ENCODE measurements at regions not wholly inside any gene's neighbourhood (a gene's known extent, or its start where the extent isn't known, plus 50 kb on each side); places are given as distances from the start of the nearest gene placed in this dataset.
"Not testable (repeated sequence)": the region's sequence is repeated elsewhere in the genome, so short reads cannot be mapped to it uniquely, and the experiment has no call there.

DNA sequence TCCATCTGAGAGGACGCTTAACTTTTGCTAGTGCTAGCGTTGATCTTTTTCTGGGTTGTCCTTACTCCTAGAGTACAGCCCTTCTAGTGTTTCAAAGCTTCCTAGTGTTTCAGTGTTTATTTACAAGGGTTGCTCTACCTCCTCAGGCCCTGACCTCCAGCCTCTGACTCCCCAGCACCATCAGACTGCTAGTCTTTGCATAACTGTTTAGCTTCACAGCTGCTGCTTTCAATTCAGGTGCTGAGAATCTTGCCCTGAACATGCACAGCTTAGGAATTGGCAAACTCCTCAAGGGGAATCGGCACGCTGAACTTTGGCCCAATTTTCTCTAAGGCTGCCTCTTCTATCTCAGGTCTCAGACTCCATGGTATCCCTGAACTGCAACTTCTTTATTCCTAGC lies 52.9 kb downstream of the OR52B4 start:
- DNase-seq: not testable (repeated sequence)

DNA sequence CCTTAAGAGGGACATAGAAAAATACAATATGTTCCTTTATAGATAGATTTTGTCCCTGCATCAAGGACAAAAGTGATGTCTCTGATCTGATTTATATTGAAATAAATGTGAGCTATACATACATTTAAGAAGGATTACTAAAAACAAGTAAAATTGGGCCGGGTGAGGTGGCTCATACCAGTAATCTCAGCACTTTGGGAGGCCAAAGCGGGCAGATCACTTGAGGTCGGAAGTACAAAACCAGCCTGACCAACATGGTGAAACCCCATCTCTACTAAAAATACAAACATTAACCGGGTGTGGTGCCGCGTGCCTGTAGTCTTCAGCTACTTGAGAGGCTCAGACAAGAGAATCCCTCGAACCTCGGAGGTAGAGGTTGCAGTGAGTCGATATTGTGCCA lies 91.0 kb downstream of the OR52B4 start:
- not testable (repeated sequence) for DNase-seq

DNA sequence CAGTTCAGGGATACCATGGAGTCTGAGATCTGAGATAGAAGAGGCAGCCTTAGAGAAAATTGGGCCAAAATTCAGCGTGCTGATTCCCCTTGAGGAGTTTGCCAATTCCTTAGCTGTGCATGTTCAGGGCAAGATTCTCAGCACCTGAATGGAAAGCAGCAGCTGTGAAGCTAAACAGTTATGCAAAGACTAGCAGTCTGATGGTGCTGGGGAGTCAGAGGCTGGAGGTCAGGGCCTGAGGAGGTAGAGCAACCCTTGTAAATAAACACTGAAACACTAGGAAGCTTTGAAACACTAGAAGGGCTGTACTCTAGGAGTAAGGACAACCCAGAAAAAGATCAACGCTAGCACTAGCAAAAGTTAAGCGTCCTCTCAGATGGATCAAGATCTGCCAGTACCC lies 117.1 kb downstream of the OR52B4 start:
- DNase-seq: not testable (repeated sequence)

GRCh38 chr11:4249475-4249874 lies 118.7 kb downstream of the OR52B4 start:
- not testable (repeated sequence) for DNase-seq

GRCh38 chr11:4237771-4238170 lies 130.4 kb downstream of the OR52B4 start:
- not testable (repeated sequence) for DNase-seq

- not testable (repeated sequence) for DNase-seq
Measured at GRCh38 chr11:4218857-4219256, 124.3 kb downstream of the RRM1 start.

GRCh38 chr11:4213746-4214145 lies 119.1 kb downstream of the RRM1 start:
- no peak for DNase-seq

DNA sequence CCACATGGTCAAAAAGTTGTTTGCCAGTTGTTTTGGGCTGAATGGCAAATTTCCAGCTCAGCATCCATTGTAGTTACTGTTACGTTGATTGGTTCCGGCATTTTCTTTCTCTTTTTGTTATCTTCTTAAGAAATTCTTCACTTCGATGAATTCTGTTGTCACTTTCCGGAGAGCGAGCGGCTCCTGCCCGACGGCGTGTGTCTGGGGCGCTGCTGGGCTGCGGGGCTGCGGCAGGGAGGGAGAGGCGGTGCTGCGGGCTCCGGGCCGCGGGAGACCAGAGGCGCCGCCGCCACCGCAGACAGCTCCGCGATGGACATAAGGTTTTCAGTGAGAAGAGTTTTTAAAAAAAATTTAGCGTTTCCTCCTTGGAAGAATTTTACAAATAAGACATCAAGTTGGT lies 117.4 kb downstream of the RRM1 start:
- no peak for DNase-seq

DNA sequence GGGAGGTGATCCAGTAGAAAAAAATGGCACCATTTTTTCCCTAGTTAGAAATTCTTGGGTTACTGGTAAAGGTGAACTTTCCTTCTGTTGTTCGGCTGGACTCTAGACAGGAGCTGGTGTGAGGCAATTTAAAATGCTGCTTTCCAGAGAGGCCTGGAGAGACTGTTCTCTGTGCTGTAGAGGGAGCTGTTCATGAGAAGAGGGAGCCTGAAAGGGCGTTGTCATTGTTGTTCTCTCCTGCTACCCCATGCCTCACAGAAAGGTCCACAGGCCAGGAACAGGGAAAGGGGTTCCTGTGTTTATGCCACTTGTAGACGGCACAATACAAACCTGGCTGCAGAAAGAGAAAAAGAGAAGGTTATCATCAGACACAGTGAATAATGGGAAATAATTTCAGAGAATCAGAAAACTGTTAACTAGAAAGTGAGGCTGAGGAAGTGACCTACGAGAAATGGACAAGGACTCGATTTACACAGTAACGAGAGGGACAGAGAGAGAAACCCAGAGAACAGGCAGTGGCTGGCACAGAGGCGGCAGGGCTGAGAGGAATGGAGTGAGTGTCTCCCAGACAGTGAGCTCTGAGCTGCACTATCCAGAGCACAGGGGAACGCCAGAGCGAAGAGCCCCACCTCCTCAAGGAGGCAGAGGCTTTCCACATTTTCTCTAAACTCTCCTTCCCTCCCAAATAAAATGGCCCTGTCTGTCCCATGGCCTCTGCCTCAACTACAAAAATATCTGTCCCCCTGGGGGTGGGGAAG lies 109.2 kb downstream of the RRM1 start:
- DNase-seq: no peak

- no peak for DNase-seq
Measured at GRCh38 chr11:4202749-4203148, 108.2 kb downstream of the RRM1 start.

- no peak for DNase-seq
Measured at GRCh38 chr11:4197112-4197511, 102.5 kb downstream of the RRM1 start.

GRCh38 chr11:4195909-4196308 lies 101.3 kb downstream of the RRM1 start:
- no peak for DNase-seq

DNA sequence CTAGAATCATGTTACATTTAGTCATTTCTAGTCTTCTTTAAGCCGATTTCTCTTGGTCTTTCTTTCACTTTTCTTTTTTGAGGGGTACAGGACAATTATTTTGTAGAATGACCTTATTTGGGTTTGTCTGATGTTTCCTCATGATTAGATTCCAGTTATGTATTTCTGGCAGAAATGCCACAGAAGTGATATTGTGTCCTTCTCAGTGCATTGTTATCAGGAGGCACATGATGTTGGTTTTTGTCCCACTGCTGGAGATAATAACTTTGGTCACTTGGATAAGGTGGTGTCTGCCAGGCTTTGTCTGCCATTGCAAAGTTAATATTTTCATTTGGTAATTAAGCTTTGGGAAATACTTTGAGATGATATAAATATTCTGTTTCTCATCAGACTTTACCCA lies 100.3 kb downstream of the RRM1 start:
- DNase-seq: no peak

DNA sequence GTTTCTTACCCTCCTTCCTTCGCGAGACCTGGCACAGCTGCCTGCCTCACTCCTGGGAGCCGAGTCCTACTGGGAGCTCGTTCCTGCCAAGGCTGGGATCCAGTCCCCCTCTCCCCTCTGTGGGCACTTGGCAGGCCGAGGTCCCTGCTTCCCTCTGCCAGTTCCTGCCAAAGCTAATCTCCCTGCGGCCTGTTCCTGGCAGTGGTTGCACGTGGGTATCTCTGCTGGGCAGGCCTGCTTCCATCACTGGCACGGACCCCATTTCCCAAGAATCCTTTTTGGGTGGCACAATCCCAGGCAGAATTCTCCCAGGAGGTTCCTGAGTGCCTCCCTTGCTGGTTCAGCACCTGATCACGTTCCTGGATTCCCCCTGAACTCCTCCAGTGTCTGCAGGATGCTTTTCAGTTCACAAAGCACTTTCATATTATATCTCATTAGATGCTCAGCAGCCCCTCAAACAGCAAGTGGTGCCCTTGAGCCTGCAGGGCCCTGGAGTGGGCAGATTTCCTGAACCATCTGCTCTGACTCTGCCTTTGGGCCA lies 96.5 kb downstream of the RRM1 start:
- DNase-seq: peak; percentile 63

GRCh38 chr11:4190519-4190918 lies 95.9 kb downstream of the RRM1 start:
- no peak for DNase-seq

GRCh38 chr11:4190098-4190497 lies 95.5 kb downstream of the RRM1 start:
- no peak for DNase-seq
